Endothelial cell of umbilical vein (primary cell): ENCODE measurements at regions not wholly inside any gene's neighbourhood (a gene's known extent, or its start where the extent isn't known, plus 50 kb on each side); places are given as distances from the start of the nearest gene placed in this dataset.

Source experiments
- BruUV-seq: library from RNA; stranded (reverse); fragments of 400-500 nt; replicated peaks from 2 replicates; lab custom pipeline; 2021; lab: Mats Ljungman, UMichigan
- CTCF ChIA-PET: fragments of 300-600, 350-600 bp; sonication (Branson Sonifier 250); formaldehyde crosslinking; loops from one replicate; lab custom pipeline; 2021; ENCODE audit warnings: antibody characterized with exemption, inconsistent platforms; lab: Charles Lee
- POLR2A ChIA-PET: fragments of 300-600, 350-600 bp; sonication (Branson Sonifier 250); formaldehyde crosslinking; loops from one replicate; lab custom pipeline; 2021; ENCODE audit warnings: antibody characterized with exemption, inconsistent platforms; lab: Charles Lee
- DNase-seq: peaks from one replicate; pipeline ENCODE4 v3.0.0-alpha.2; 2011; ENCODE audit warnings: low read depth, low spot score
- FAIRE-seq: peaks from 2 replicates; lab custom pipeline; 2011; peaks lifted over from hg19 to GRCh38; lab: Jason Lieb, UNC
- H2AFZ ChIP-seq: 2 replicates; pipeline ENCODE4 v1.6.0; 2012; ENCODE audit warnings: low read depth, low read length, control low read depth, inconsistent platforms
- H3K27ac ChIP-seq: 2 replicates; pipeline ENCODE4 v1.5.1; 2011; ENCODE audit warnings: low read depth, mild to moderate bottlenecking, control low read depth, low read length, moderate library complexity; ENCODE audit not compliant: insufficient read depth
- H3K27me3 ChIP-seq, 2 experiments: 2 replicates each; pipeline versions ENCODE4 v1.6.0 to v1.6.1; 2011; ENCODE audit warnings: low read length in 2 of 2, mixed read lengths in 1 of 2; ENCODE audit not compliant: control insufficient read depth in 2 of 2, insufficient read depth in 2 of 2
- H3K36me3 ChIP-seq, 2 experiments: 2 replicates in 1 of 2; 3 replicates in 1 of 2; pipeline ENCODE4 v1.5.1; 2011; ENCODE audit warnings: low read length in 2 of 2, mild to moderate bottlenecking in 1 of 2, moderate library complexity in 1 of 2; ENCODE audit not compliant: control insufficient read depth in 2 of 2, insufficient read depth in 2 of 2; ENCODE audit errors: extremely low read depth in 1 of 2
- H3K4me1 ChIP-seq: 3 replicates; pipeline ENCODE4 v1.5.1; 2011; ENCODE audit warnings: mild to moderate bottlenecking, low read length; ENCODE audit not compliant: control insufficient read depth, insufficient read depth; ENCODE audit errors: extremely low read depth
- H3K4me2 ChIP-seq: 2 replicates; pipeline ENCODE4 v1.6.1; 2011; ENCODE audit warnings: low read length, control low read depth, mixed read lengths; ENCODE audit not compliant: insufficient read depth
- H3K4me3 ChIP-seq, 3 experiments: fragments of 200-600 bp in 1 of 3; sonication (generic), shearing (Covaris generic) in 1 of 3; replicated peaks in 1 of 3; 2 replicates each; pipeline ENCODE4 v1.5.1; 2011 to 2016; ENCODE audit warnings: control low read depth in 3 of 3, low read length in 3 of 3, mild to moderate bottlenecking in 2 of 3, inconsistent platforms in 1 of 3, low read depth in 1 of 3, moderate library complexity in 1 of 3; ENCODE audit not compliant: insufficient read depth in 1 of 3
- H3K79me2 ChIP-seq: 2 replicates; pipeline ENCODE4 v1.6.0; 2012; ENCODE audit warnings: low read length, inconsistent platforms; ENCODE audit not compliant: control insufficient read depth, insufficient read depth
- H3K9ac ChIP-seq: replicated peaks from 2 replicates; pipeline ENCODE3; 2011; ENCODE audit warnings: low read length, control low read depth; ENCODE audit not compliant: insufficient read depth; ENCODE audit errors: extremely low read depth
- H3K9me1 ChIP-seq: replicated peaks from 3 replicates; pipeline ENCODE4 v1.6.0; 2011; ENCODE audit warnings: mild to moderate bottlenecking, low read length; ENCODE audit not compliant: control insufficient read depth, insufficient read depth; ENCODE audit errors: extremely low read depth
- H3K9me3 ChIP-seq: replicated peaks from 2 replicates; pipeline ENCODE4 v1.5.1; 2012; ENCODE audit warnings: low read length, inconsistent platforms; ENCODE audit not compliant: control insufficient read depth, insufficient read depth
- H4K20me1 ChIP-seq: replicated peaks from 2 replicates; pipeline ENCODE3; 2011; ENCODE audit warnings: mild to moderate bottlenecking, low read length; ENCODE audit not compliant: control insufficient read depth, insufficient read depth; ENCODE audit errors: extremely low read depth
- CTCF ChIP-seq, 2 donors: IDR thresholded peaks; 1 replicate in 1 of 2; 2 replicates in 1 of 2; pipeline ENCODE4 v1.5.1; 2011; ENCODE audit warnings: low read length in 2 of 2, mild to moderate bottlenecking in 2 of 2, moderate library complexity in 2 of 2, control low read depth in 1 of 2, inconsistent platforms in 1 of 2, low read depth in 1 of 2; ENCODE audit not compliant: insufficient read depth in 1 of 2; ENCODE audit errors: extremely low read depth in 1 of 2
- EZH2 ChIP-seq: IDR thresholded peaks from 2 replicates; pipeline ENCODE4 v1.6.1; 2012; ENCODE audit warnings: borderline replicate concordance, low read depth, mild to moderate bottlenecking, moderate library complexity, low read length, inconsistent platforms; ENCODE audit not compliant: severe bottlenecking
- FOS ChIP-seq: IDR thresholded peaks from 2 replicates; pipeline ENCODE4 v1.6.1; 2011; ENCODE audit warnings: mild to moderate bottlenecking, low read length, moderate library complexity, borderline replicate concordance; ENCODE audit not compliant: insufficient read depth
- GATA2 ChIP-seq: IDR thresholded peaks from 2 replicates; pipeline ENCODE4 v1.7.0; 2011; ENCODE audit warnings: low read depth, mild to moderate bottlenecking, moderate library complexity, mixed read lengths, low read length; ENCODE audit not compliant: insufficient read length, insufficient read depth
- JUN ChIP-seq: IDR thresholded peaks from 2 replicates; pipeline ENCODE4 v1.6.1; 2011; ENCODE audit warnings: borderline replicate concordance, low read depth; ENCODE audit not compliant: insufficient read length, insufficient read depth
- MAX ChIP-seq: IDR thresholded peaks from 2 replicates; pipeline ENCODE4 v1.6.1; 2011; ENCODE audit not compliant: insufficient read depth, insufficient read length
- MYC ChIP-seq: IDR thresholded peaks from one replicate; pipeline ENCODE4 v1.6.1; 2011; ENCODE audit warnings: mild to moderate bottlenecking, low read depth, low read length
- POLR2A ChIP-seq: IDR thresholded peaks from 2 replicates; pipeline ENCODE4 v1.6.1; 2012; ENCODE audit warnings: low read depth, mild to moderate bottlenecking, control low read depth, low read length
- POLR2AphosphoS5 ChIP-seq: IDR thresholded peaks from 2 replicates; pipeline ENCODE4 v1.6.1; 2012; ENCODE audit warnings: low read depth, mild to moderate bottlenecking, control low read depth, low read length, moderate library complexity; ENCODE audit not compliant: insufficient read depth
- dilution Hi-C: fragments of 300-500 bp; cut with MboI; formaldehyde crosslinking; loops from one replicate; pipeline ENCODE4 v1.15.0; 2019; ENCODE audit warnings: low sequenced_read_pairs; ENCODE audit not compliant: extremely low pct_ligation_motif_present
- intact Hi-C: fragments of 100-400 bp; cut with micrococcal nuclease; formaldehyde crosslinking; loops from one replicate; pipeline ENCODE4 v1.10.0; 2022

GRCh38 chr13:110005563-110005962 lies 219.2 kb upstream of the IRS2 start:
- TF ChIP-seq POLR2A (no peak), POLR2AphosphoS5 (no peak), MYC (no peak), FOS (no peak), GATA2 (no peak), CTCF (IDR thresholded peaks at IDR 0.05; ENCODE audit: extremely low read depth in 1 of 2, insufficient read depth in 1 of 2, low read depth in 1 of 2, low read length in 2 of 2) (no peak)
- no peak overlapping the region for H3K9ac ChIP-seq
- H3K4me3 ChIP-seq, result no peak overlapping the region
- H3K4me2 ChIP-seq, result no peak overlapping the region
- intact Hi-C loops (no loop called here), dilution Hi-C loops (no loop called here)
- no peak overlapping the region for H3K27ac ChIP-seq
- H2AFZ ChIP-seq, result no peak overlapping the region
- H3K4me1 ChIP-seq, result no peaks in the 10 kb centered on the region
- CTCF ChIA-PET, result no interaction called here
- no peaks in the 10 kb centered on the region for H3K36me3 ChIP-seq
- H3K9me1 ChIP-seq, result no peaks in the 10 kb centered on the region
- H4K20me1 ChIP-seq, result no peaks in the 10 kb centered on the region
- no peak for DNase-seq
- H3K9me3 ChIP-seq, result no peaks in the 10 kb centered on the region
- H3K79me2 ChIP-seq, result no peaks in the 10 kb centered on the region
- POLR2A ChIA-PET, result no interaction called here
- BruUV-seq, result no TSS peak
- FAIRE-seq, result no peak
- H3K27me3 ChIP-seq, result no peaks in the 10 kb centered on the region

- H3K4me3 ChIP-seq, result no peak overlapping the region
- BruUV-seq, result no TSS peak
- H3K36me3 ChIP-seq, result no peaks in the 10 kb centered on the region
- no peak overlapping the region for H3K4me2 ChIP-seq
- no peaks in the 10 kb centered on the region for H4K20me1 ChIP-seq
- H3K79me2 ChIP-seq, result no peaks in the 10 kb centered on the region
- TF ChIP-seq POLR2AphosphoS5, result no peak
- no peak for TF ChIP-seq JUN
- no peak for TF ChIP-seq CTCF (IDR thresholded peaks at IDR 0.05; ENCODE audit: extremely low read depth in 1 of 2, insufficient read depth in 1 of 2, low read depth in 1 of 2, low read length in 2 of 2)
- TF ChIP-seq GATA2, result no peak
- no peak for TF ChIP-seq EZH2
- no peak for TF ChIP-seq POLR2A
- no peak for TF ChIP-seq FOS
- no peak for TF ChIP-seq MAX
- H3K4me1 ChIP-seq, result no peaks in the 10 kb centered on the region
- H3K27ac ChIP-seq, result no peak overlapping the region
- POLR2A ChIA-PET, result no interaction called here
- no peak overlapping the region for H3K9ac ChIP-seq
- H3K9me3 ChIP-seq, result no peaks in the 10 kb centered on the region
- FAIRE-seq, result no peak
- CTCF ChIA-PET, result no interaction called here
- DNase-seq, result no peak
- no peaks in the 10 kb centered on the region for H3K27me3 ChIP-seq
- intact Hi-C loops (no loop called here), dilution Hi-C loops (no loop called here)
- no peak overlapping the region for H2AFZ ChIP-seq
- no peaks in the 10 kb centered on the region for H3K9me1 ChIP-seq
Measured at GRCh38 chr13:110004814-110005213, 218.4 kb upstream of the IRS2 start.
